GM21717 (cell line): ENCODE measurements at regions not wholly inside any gene's neighbourhood (a gene's known extent, or its start where the extent isn't known, plus 50 kb on each side); places are given as distances from the start of the nearest gene placed in this dataset.

Experiments
- ATAC-seq: cut with Tn5 transposase; IDR thresholded peaks from one replicate; pipeline ENCODE4 v1.9.1; 2021; ENCODE audit warnings: mild to moderate bottlenecking, moderate library complexity; ENCODE audit not compliant: unreplicated experiment

DNA sequence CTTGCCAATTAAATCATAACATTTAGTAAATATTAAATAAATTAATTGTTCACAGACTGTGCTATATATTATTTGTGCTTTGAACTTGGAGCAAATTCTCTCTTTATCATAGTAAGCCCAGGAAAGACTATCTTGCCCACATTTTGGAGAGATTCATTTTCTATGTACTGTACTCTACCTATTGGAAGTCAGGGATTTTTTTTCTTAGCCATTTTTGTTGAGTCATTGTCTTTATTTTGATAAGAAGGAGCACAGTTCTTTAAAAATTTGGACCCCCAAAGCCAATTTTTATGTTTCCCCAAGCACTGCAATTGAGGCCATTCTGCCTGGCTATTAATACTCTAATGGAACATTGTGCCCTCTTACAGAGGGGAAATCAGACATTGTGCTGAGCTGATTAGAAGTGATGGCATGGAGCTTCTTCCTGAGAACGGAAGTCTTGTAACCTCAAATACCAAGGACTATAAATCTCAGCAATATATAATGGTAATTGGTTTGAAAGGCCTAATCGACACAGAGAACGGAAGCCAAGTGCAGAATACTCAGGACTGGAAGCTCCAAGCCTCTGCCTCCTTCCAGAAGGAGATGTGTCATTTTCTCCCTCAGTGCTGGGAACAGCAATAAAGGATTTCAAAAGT, 188.8 kb upstream of the PAPPA start:
- ATAC-seq: no peak

DNA sequence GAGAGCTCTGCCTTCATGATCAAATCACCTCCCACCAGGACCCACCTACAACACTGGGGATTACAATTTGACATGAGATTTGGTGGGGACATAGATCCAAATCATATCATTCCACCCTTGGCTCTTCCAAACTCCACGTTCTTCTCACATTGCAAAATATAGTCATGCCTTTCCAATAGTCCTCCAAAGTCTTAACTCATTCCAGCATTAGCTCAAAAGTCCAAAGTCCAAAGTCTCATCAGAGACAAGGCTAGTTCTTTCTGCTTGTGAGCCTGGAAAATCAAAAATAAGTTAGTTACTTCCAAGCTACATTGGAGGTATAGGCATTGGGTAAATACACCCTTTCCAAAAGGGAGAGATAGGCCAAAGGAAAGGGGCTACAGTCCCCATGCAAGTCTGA, 186.9 kb upstream of the PAPPA start:
- ATAC-seq: no peak

DNA sequence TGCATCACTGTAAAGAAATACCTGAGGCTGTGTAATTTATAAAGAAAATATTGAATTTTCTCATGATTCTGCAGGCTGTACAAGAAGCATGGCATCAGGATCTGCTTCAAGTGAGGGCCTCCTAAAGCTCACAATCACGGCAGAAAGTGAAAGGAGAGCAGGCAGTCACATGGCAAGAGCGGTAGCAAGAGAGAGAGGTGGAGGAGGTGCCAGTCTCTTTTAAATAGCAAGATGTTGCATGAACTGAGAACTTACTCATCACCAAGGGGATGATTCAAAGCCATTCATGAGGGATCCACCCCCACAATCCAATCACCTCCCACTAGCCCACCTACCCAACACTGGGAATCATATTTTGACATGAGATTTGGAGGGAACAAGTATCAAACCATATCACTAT, 184.5 kb upstream of the PAPPA start:
- ATAC-seq: no peak

DNA sequence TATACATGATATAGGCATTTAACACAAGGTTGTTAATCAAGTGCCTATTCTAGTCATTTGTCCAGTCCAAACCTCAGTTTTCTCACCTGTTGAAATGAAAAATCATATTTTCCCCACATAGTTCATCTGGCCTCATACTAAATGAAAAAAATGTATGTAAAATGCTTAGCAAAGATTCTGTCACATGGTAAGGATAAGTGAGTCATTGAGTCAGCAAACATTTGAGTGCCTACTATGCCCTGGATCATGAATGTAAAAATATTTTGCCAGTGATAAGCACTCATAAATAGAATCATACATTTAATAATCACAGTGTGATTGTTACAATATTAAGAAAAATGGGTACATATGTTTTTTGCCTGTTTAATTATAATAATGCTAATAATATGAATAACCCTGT, 181.2 kb upstream of the PAPPA start:
- ATAC-seq: no peak

- no peak for ATAC-seq
These were observed 180.6 kb upstream of the PAPPA start for GRCh38 chr9:115972843-115973595.

DNA sequence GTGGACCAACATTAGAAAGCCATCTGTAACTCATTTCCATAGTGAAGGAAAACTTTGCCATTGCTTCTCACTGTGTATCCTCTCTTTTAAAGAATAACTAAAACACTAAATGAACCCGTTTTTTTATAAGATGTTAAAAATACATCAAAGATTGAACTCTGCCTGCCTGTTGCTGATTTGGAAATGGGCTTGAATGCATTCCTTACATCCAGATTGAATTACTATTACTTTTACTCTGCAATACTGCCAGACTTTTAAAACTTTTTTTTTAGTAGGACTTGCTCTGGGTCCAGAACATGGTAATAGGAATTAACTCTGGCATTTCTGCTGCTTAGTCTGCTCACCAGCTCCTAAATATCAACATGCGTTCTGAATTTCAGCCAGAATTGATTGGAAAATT, 176.8 kb upstream of the PAPPA start:
- no peak for ATAC-seq

DNA sequence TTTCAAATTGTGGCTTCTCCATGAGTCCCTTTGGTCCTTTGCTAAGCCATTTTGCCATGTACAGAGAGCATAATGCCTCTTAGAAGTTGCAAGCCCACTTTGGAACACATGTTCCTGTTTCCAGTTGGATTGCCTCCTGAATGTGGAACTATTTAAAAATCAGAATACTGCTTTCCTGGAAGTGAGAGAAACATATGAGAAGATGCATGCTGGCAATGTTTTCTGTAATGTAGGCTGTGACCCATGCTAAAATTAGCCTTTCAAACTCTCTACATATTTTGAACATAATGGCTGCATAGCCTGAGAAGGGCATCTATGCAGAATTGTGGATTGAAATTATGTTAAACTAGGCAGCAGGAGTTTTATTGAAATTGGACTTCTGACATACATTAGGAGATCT, 175.5 kb upstream of the PAPPA start:
- no peak for ATAC-seq

- ATAC-seq: no peak
These were observed 174.9 kb upstream of the PAPPA start for GRCh38 chr9:115978659-115979096.

GRCh38 chr9:115980054-115980453, 173.5 kb upstream of the PAPPA start:
- no peak for ATAC-seq

GRCh38 chr9:115980502-115980901, 173.1 kb upstream of the PAPPA start:
- no peak for ATAC-seq

DNA sequence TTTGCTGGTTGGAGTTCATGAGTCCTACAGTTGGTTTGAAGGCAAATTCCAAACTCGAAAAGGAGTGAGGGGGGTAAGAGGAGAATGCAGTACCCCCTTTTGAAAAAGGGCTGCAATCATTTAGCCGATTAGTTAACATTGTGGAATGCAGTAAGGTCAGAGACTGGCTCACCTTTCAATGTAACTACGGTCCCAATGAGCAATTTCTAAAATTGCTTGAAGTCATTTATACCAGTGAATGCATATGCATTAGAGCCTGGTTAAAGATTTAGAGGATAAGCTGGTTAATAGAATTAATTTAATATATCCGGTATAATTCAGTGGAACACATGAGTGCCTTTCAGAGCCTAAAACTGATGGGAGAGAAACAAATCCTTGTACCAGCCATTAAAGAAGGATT, 172.6 kb upstream of the PAPPA start:
- no peak for ATAC-seq

- no peak for ATAC-seq
These were observed 170.2 kb upstream of the PAPPA start for GRCh38 chr9:115983366-115983765.

GRCh38 chr9:115985657-115986056, 167.9 kb upstream of the PAPPA start:
- no peak for ATAC-seq

DNA sequence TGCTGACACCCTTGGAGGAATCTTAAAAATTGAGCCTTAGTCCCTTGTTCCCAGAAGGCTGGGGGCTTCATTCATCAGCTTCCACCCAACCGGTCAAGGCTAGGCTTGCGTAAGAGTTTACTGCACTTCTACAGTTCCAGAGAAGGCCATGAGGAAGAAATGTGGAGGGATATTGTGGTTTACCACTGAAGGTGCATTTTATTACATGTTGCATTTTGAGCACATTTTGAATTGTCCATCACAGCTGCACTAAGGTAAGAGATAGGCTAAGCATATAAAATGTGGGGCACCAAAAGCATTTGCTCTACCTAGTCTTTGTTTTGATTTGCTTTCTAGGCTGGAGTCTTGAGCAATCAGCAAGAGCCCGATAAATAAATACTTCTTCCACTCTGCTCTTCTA, 167.1 kb upstream of the PAPPA start:
- no peak for ATAC-seq

DNA sequence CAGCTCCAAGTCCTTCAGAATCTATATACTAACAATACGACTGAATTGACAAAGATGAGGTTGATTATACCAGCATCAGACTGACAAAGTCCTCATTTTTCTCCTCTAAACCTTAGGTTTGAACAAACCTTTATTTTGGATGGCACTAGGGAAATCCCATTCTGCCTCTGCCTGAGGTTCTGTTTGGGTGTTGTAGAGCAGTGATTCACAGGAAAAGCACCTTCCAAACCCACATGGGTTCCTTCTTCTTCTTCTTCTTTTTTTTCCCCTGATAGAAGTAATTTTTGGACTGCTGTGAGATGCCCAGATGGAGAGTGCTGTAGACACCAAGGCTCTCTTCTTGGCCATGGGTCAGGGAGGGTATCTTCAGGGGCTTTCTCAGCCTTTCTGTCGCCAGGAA, 164.9 kb upstream of the PAPPA start:
- no peak for ATAC-seq

DNA sequence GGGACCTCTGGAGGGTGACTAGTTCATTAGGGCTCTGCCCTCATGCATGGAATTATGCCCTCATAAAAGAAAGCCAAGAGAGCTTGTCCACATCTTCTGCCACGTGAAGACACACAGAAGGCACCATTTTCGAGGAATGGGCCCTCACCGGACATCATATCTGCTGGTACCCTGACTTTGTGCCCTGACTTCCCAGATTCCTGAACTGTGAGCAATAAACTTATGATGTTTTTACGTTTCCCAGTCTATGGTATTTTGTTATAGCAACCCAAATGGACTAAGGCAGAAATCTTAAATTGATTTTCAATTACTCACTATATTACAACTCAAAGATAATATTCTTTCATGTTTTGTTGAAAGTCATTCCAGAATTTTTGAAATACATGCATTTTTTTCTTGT, 163.8 kb upstream of the PAPPA start:
- no peak for ATAC-seq

GRCh38 chr9:115992834-115993233, 160.8 kb upstream of the PAPPA start:
- no peak for ATAC-seq

DNA sequence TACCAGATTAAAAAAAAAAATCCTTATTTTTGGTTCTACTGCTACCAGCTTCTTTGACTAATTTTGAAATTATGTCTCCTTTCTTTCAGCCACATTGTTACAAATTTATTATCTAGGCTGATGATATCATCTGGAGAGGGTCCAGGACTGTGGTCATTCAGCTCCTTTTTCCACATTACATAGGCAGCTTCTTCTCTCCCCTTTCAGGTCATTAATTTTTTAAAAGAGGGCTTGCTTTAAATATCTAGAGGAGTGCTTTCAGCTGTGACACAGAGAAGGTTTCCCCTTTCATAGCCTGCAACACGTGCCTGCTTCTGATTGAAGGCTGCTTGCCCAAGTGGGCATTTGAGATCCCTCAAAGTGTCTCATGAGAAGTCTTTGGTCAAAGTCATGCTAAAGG, 155.7 kb upstream of the PAPPA start:
- ATAC-seq: no peak

DNA sequence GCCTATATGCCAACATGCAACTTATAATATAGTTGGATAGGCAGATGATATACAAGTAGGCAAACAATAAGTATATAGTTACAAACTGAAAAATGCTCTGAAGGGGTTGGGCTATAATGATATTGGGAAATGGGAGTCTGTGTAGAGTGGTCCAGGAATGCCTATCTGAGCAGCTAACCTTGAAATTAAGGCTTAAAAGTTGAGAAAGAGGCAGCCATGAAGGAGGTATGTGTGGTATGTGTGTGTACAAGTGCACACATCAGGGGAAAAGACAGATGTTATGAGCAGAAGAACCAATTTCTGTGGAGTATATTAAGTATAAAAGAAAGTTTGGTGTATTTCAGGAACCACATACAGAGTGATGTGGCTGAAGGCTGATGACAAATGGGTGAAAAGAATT, 154.9 kb upstream of the PAPPA start:
- ATAC-seq: no peak

DNA sequence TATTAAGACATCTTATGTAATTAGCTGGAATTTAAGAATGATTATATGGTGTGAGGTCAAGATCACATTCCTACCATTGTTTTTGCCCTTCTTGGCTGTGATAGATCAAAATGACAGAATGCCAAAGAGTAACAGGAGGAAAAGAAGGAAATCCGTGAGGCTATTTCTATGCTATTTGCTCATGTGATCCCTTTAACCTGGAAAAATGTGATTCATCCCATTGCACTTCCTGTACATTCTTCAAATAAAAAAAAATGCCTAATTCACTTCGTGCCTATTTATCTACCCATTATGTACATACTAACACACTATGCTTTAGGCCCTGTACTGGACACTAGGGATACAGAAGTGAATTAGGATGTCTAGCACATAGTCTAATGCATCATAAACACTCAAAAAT, 154.1 kb upstream of the PAPPA start:
- ATAC-seq: no peak

GRCh38 chr9:116000748-116001329, 152.8 kb upstream of the PAPPA start:
- peak; percentile 73 for ATAC-seq

GRCh38 chr9:116002181-116002580, 151.4 kb upstream of the PAPPA start:
- ATAC-seq: no peak
